Epithelial cell of proximal tubule (primary cell): ENCODE measurements at regions not wholly inside any gene's neighbourhood (a gene's known extent, or its start where the extent isn't known, plus 50 kb on each side); places are given as distances from the start of the nearest gene placed in this dataset.

Experiments used
- DNase-seq: peaks from one replicate; pipeline ENCODE4 v3.0.0-alpha.2; 2011; ENCODE audit warnings: low read depth
- H3K4me3 ChIP-seq: 2 replicates; pipeline ENCODE4 v1.5.1; 2011; ENCODE audit warnings: low read depth, mild to moderate bottlenecking, low read length
- TF ChIP-seq, protein P1 (sequence below): conservative IDR thresholded peaks from 2 replicates; pipeline ENCODE4 v1.5.1; 2012; ENCODE audit warnings: low read depth, mild to moderate bottlenecking, low read length

DNA sequence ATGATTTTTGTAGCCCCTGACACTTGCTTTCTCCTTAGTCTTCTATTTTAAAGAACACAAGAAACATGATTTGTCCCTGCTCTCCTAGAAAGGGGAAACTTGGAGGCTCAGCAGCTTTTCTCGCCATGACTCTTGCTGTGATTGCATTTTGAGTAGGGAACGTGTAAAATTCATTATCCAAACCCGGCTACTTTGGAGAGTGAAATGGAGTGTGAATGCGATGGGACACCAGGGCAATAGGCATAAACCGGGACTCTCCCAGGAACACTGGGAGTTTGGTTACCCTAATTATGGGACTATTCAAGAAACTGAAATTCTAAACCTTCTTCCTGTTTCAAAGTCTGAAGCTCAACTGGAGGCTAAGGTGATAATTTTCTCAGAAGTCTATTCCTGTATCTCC is 181.7 kb upstream of the RFC3 start:
- TF ChIP-seq, protein P1, sequence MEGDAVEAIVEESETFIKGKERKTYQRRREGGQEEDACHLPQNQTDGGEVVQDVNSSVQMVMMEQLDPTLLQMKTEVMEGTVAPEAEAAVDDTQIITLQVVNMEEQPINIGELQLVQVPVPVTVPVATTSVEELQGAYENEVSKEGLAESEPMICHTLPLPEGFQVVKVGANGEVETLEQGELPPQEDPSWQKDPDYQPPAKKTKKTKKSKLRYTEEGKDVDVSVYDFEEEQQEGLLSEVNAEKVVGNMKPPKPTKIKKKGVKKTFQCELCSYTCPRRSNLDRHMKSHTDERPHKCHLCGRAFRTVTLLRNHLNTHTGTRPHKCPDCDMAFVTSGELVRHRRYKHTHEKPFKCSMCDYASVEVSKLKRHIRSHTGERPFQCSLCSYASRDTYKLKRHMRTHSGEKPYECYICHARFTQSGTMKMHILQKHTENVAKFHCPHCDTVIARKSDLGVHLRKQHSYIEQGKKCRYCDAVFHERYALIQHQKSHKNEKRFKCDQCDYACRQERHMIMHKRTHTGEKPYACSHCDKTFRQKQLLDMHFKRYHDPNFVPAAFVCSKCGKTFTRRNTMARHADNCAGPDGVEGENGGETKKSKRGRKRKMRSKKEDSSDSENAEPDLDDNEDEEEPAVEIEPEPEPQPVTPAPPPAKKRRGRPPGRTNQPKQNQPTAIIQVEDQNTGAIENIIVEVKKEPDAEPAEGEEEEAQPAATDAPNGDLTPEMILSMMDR = no peak
- H3K4me3 ChIP-seq = no peak overlapping the region
- no peak for DNase-seq

DNA sequence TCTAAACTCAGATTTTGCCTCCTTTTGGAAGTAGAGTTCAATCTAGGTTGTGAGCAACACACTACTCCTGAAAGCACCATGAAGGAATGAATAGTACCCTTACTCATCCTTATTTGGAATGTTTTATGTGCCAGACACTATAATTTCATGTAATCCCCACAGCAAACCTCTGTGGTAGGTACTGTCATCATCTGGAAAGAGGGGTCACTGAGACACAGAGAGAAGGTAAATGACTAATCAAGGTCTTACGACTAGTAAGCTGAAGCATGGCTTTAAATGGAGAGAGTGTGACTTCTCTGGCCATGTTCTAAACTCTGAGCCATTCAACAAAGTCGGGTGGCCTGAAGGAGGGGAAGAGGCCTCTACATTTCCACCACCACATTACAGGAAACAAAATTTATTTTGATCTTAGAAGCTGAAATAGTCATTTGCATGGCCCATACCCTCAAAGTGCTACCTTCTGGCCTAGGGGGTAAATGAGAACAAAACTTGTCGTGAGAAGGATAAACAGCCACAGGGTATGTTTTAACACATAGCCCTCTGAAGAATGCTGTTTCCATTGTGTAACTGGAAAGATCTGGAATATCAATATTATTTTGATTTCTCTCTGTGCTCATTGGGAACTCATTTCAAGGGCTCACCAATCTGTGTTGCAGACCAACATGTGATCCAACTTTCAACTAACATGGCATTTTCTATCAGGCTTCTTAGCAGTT is 180.8 kb upstream of the RFC3 start:
- H3K4me3 ChIP-seq = no peak overlapping the region
- TF ChIP-seq, protein P1 = no peak
- DNase-seq = no peak

DNA sequence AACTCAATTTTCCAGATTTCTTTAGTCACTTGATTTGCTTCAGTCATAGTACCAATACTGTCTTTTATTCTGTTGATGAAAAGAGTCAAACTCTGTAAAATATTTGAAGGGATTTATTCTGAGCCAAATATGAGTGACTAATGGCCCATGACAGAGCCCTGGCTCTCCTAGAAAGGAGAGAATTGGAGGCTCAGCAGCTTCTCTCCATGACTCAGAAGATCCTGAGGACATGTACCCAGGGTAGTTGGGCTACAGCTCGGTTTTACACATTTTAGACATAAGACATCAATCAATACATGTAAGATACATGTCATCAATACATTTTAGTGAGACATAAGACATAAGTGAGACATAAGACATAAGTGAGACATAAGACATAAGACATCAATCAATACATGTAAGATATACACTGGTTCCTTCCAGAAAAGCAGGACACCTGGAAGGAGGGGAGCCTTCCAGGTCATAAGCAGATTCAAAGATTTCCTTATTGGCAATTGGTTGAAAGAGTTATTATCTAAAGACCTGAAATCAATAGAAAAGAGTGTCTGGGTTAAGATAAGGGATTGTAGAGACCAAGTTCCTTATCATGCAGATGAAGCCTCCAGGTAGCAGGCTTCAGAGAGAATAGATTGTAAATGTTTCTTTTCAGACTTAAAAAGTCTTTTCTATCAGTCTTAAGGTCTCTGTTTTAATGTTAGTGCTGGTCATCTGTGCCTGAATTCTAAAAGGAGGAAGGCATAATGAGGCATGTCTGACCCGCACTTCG is 179.8 kb upstream of the RFC3 start:
- DNase-seq = no peak
- H3K4me3 ChIP-seq = no peak overlapping the region
- TF ChIP-seq, protein P1 = no peak

- TF ChIP-seq, protein P1 = no peak
- no peak for DNase-seq
- no peak overlapping the region for H3K4me3 ChIP-seq
These were observed 178.8 kb upstream of the RFC3 start for GRCh38 chr13:33639158-33639557.

DNA sequence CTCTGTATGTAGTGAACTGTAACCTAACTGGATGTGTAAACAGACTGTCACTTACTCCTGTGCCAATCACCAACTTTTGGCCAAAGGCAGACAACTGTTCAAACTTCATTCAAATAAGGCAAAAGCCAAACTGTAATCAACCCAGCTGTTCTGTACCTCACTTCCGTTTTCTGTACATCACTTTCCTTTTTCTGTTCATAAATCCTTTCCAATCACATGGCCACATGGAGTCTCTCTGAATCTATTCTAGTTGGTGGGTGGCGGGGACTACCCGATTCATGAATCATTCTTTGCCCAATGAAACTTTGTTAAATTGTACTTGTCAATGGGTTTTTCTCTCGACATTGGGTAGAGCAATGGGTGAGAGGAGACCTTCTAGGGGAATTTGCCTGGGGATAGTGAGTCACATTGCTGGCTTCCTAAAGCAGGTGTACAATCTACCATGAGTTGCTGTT is 178.3 kb upstream of the RFC3 start:
- TF ChIP-seq, protein P1 = no peak
- H3K4me3 ChIP-seq = no peak overlapping the region
- DNase-seq = no peak

GRCh38 chr13:33640832-33641231 is 177.1 kb upstream of the RFC3 start:
- DNase-seq = no peak
- H3K4me3 ChIP-seq = no peak overlapping the region
- TF ChIP-seq, protein P1 = no peak
